NCI-H510A treated with DMSO at 0.1 percent for 48 hours (cell line): ENCODE measurements at regions not wholly inside any gene's neighbourhood (a gene's known extent, or its start where the extent isn't known, plus 50 kb on each side); places are given as distances from the start of the nearest gene placed in this dataset.

Source experiments
- DNase-seq: peaks from one replicate; lab custom pipeline; 2025; lab: John Stamatoyannopoulos, UW

GRCh38 chr20:58091810-58092209, 136.6 kb downstream of the ANKRD60 start:
- DNase-seq = no peak

GRCh38 chr20:58090161-58090560, 138.3 kb downstream of the ANKRD60 start:
- no peak for DNase-seq

- DNase-seq = no peak
Measured at GRCh38 chr20:58088625-58089024, 139.8 kb downstream of the ANKRD60 start.

GRCh38 chr20:58088105-58088504, 140.3 kb downstream of the ANKRD60 start:
- no peak for DNase-seq

- no peak for DNase-seq
Measured at GRCh38 chr20:58087562-58087858, 140.9 kb downstream of the ANKRD60 start.

GRCh38 chr20:58086763-58087561, 141.5 kb downstream of the ANKRD60 start:
- no peak for DNase-seq

- no peak for DNase-seq
Measured at GRCh38 chr20:58084966-58085365, 143.5 kb downstream of the ANKRD60 start.

- no peak for DNase-seq
Measured at GRCh38 chr20:58084566-58084965, 143.9 kb downstream of the ANKRD60 start.

GRCh38 chr20:58081846-58082245, 146.6 kb downstream of the ANKRD60 start:
- DNase-seq = no peak

GRCh38 chr20:58078741-58079522, 149.5 kb downstream of the ANKRD60 start:
- no peak for DNase-seq

GRCh38 chr20:58077282-58077681, 151.2 kb downstream of the ANKRD60 start:
- no peak for DNase-seq

- DNase-seq = no peak
Measured at GRCh38 chr20:58076405-58076804, 152.0 kb downstream of the ANKRD60 start.

GRCh38 chr20:58075586-58076345, 152.7 kb downstream of the ANKRD60 start:
- DNase-seq = no peak

GRCh38 chr20:58073945-58074856, 154.3 kb downstream of the ANKRD60 start:
- no peak for DNase-seq

- DNase-seq = no peak
Measured at GRCh38 chr20:58072695-58073671, 155.5 kb downstream of the ANKRD60 start.

GRCh38 chr20:58071991-58072390, 156.5 kb downstream of the ANKRD60 start:
- no peak for DNase-seq

- no peak for DNase-seq
Measured at GRCh38 chr20:58071298-58071697, 157.2 kb downstream of the ANKRD60 start.

- DNase-seq = no peak
Measured at GRCh38 chr20:58070664-58071196, 157.7 kb downstream of the ANKRD60 start.

GRCh38 chr20:58069796-58070663, 158.4 kb downstream of the ANKRD60 start:
- no peak for DNase-seq
